Epithelial cell of esophagus (primary cell): ENCODE measurements at regions not wholly inside any gene's neighbourhood (a gene's known extent, or its start where the extent isn't known, plus 50 kb on each side); places are given as distances from the start of the nearest gene placed in this dataset.

Experiments
- DNase-seq: peaks from one replicate; pipeline ENCODE4 v3.0.0; 2010; ENCODE audit warnings: low read depth
- H3K4me3 ChIP-seq: 2 replicates; pipeline ENCODE4 v1.5.1; 2011; ENCODE audit warnings: mild to moderate bottlenecking, low read length, control low read depth
- TF ChIP-seq, protein P1 (sequence below): IDR thresholded peaks from 2 replicates; pipeline ENCODE4 v1.5.1; 2011; ENCODE audit warnings: low read depth, mild to moderate bottlenecking, low read length, control low read depth, inconsistent platforms; ENCODE audit not compliant: insufficient read depth; ENCODE audit errors: missing control alignments

DNA sequence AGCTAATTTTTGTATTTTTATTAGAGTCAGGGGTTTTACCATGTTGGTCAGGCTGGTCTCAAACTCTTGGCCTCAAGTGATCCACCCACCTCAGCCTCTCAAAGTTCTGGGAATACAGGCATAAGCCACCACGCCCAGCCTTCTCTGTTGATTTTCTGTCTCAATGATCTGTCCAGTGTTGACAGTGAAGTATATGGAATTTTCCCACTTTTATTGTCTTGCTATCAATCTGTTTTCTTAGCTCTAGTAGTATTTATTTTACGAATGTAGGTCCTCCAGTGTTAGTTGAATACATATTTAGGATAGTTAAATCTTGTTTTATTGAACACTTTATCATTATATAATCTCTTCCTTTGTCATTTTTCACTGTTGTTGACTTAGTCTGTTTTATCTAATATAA, 1603.9 kb downstream of the ADGRL3 start:
- TF ChIP-seq, protein P1, sequence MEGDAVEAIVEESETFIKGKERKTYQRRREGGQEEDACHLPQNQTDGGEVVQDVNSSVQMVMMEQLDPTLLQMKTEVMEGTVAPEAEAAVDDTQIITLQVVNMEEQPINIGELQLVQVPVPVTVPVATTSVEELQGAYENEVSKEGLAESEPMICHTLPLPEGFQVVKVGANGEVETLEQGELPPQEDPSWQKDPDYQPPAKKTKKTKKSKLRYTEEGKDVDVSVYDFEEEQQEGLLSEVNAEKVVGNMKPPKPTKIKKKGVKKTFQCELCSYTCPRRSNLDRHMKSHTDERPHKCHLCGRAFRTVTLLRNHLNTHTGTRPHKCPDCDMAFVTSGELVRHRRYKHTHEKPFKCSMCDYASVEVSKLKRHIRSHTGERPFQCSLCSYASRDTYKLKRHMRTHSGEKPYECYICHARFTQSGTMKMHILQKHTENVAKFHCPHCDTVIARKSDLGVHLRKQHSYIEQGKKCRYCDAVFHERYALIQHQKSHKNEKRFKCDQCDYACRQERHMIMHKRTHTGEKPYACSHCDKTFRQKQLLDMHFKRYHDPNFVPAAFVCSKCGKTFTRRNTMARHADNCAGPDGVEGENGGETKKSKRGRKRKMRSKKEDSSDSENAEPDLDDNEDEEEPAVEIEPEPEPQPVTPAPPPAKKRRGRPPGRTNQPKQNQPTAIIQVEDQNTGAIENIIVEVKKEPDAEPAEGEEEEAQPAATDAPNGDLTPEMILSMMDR: no peak
- H3K4me3 ChIP-seq: no peak overlapping the region
- DNase-seq: no peak

DNA sequence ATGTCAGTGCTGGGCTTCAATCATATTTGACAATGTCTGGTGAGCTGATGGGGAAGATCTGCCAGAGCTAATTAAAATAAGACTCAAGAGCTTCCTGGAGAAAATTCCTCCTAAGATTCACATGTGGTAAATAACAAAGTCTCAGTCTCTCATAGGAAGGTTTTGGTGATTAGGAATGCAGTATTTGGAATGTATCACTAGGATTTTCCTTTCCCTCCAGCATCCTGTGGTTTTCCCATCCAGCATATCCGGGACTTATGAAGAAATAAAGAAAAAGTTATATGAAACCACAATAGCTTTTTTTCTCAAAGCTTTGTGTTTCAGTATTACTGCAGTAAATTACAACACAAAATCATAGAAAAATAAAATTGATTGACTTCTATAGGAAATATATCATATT, 1597.1 kb downstream of the ADGRL3 start:
- DNase-seq: no peak
- H3K4me3 ChIP-seq: no peak overlapping the region
- TF ChIP-seq, protein P1: no peak

DNA sequence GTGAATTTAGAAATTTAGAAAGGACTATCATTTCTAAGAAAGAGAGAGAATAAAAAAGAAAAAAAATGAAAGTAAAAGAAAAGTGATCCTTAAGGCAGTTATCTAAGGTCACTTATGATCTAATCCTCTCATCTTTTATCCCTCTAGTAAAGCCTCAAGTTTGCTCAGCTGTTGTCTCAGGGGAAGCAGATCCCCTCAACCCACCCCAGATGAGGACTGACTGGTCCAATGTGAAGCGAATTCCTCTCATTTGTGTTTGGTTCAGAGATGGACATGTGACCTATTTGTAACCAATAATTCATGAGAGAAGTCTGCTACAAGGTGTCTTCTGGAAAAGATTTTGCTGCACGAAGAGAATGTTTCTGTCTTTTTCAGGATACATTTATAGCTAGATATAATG, 1591.3 kb downstream of the ADGRL3 start:
- TF ChIP-seq, protein P1: no peak

DNA sequence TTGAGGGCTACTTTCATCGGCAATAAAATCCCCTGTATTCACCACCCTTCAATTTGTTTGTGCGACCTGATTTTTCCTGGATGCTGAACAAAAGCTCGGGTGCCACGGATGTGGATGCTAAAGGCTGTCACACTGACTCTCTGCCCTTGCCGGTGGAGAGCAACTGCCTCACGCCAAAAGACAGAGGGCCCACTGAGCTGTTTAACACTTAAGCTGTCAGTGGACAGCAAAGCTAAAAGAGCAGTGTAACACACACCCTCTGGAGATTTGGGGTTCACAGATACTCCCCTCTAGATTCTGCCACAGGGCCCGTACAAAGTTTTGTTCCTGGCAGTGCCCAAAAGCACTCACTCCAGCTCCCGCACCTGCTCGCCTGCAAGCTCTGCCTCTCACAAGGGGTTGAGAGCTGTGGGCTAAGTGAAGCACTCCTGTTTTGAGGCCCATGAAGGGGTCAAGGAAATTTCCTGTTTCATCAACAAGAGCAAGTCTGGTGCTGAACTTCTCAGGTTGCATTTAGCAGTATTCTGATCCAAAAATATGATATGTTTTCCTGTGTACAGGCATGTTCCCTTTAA, 1571.9 kb downstream of the ADGRL3 start:
- no peak for DNase-seq
- TF ChIP-seq, protein P1: no peak
- no peak overlapping the region for H3K4me3 ChIP-seq

More for the DNA sequence above, 1591.3 kb downstream of the ADGRL3 start:
- DNase-seq: no peak
- no peak overlapping the region for H3K4me3 ChIP-seq

DNA sequence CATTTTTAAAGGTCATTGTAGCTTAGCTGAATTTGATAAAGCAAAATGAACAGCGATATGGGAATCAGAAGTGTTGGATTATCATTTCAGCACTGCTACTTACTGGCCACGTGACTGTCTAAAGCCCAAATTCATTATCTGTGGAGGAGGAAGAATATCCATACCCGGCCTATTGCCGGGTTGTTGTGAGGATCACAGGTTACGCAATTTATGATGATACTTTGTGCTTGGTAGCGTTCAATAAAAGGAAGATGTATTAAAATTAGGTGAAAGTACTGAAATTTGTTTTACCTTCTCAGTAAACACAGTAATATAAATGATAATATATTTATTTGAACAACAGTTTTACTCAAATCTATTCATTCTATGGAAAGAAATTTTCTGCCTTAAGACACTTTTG, 1540.2 kb downstream of the ADGRL3 start:
- no peak overlapping the region for H3K4me3 ChIP-seq

DNA sequence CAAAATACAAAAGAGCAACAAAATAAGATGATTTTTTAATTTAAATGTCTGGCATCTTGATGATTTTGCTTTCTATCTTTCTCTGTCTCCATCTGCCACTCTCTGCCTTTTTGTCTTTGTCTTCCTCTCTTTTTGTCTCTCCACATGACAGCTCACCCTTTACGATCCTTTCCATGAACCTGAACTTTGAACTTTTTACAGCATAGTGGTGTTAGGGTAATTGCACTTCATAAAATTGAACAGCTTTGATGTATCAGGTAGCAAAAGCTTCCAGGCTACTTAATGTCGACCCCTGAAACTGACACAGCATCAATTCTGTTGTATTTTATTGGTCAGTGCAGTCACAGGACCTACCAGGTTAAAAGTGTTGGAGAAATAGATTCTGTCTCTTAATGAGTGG, 1517.0 kb downstream of the ADGRL3 start:
- DNase-seq: no peak
- H3K4me3 ChIP-seq: no peak overlapping the region
- TF ChIP-seq, protein P1: no peak

More for the DNA sequence above, 1540.2 kb downstream of the ADGRL3 start:
- TF ChIP-seq, protein P1: no peak
- DNase-seq: no peak

DNA sequence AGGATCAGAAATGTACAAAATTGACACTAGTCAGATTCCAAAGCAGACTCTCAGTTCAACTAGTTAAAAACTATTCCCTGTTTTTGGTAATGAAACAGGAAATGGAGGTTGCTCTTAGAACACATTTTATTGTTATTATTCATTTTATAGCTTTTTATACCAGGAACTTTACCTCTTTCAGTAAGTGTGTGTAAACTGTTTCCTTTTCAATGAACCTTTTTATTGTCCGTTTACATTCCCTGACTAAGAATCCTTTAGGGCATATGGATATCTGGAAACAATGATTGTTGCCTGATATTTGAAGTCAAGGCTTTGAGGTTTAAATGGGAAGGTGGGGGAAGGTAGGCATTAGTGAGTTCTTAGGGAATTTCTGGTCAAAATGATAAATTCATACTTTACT, 1511.4 kb downstream of the ADGRL3 start:
- TF ChIP-seq, protein P1: no peak
- no peak for DNase-seq
- no peak overlapping the region for H3K4me3 ChIP-seq
